Suprapubic skin (tissue), 4 donors: ENCODE measurements at regions not wholly inside any gene's neighbourhood (a gene's known extent, or its start where the extent isn't known, plus 50 kb on each side); places are given as distances from the start of the nearest gene placed in this dataset.

Experiments used
- CTCF ChIP-seq, 2 donors: fragments of 200-600 bp in 1 of 2; fragments of 450-650 bp in 1 of 2; sonication (generic) in 1 of 2; IDR thresholded peaks; one replicate each; pipeline ENCODE4 v1.5.1; 2016 to 2019; ENCODE audit warnings: antibody characterized with exemption in 2 of 2, mild to moderate bottlenecking in 1 of 2, moderate library complexity in 1 of 2
- POLR2A ChIP-seq, 2 donors: fragments of 450-650 bp; IDR thresholded peaks; one replicate each; pipeline ENCODE4 v1.6.1; 2017; ENCODE audit warnings: antibody characterized with exemption in 2 of 2, mild to moderate bottlenecking in 2 of 2, moderate library complexity in 2 of 2
- POLR2AphosphoS5 ChIP-seq, 3 donors: sonication (generic); formaldehyde crosslinking; IDR thresholded peaks; one replicate each; pipeline ENCODE4 v1.6.1; 2017; ENCODE audit warnings: antibody characterized with exemption in 3 of 3

GRCh38 chr13:103497404-103497803 lies 431.2 kb upstream of the SLC10A2 start:
- TF ChIP-seq CTCF (IDR thresholded peaks at IDR 0.05), result no peak
- no peak for TF ChIP-seq POLR2AphosphoS5 (IDR thresholded peaks at IDR 0.05)
- TF ChIP-seq POLR2A (IDR thresholded peaks at IDR 0.05), result no peak
